Naive thymus-derived CD8-positive, alpha-beta T cell (primary cell): ENCODE measurements at regions not wholly inside any gene's neighbourhood (a gene's known extent, or its start where the extent isn't known, plus 50 kb on each side); places are given as distances from the start of the nearest gene placed in this dataset.
A peak's percentile ranks its signal among the peaks of the same experiment; 100 is the strongest.

Experiments used
- ATAC-seq, 2 donors: fragments of 150-1000 bp; cut with Tn5 transposase in 1 of 2; sonication (Bioruptor Pico), chemical (Tn5 transposase) in 1 of 2; 1 replicate in 1 of 2; 2 replicates in 1 of 2; pipeline ENCODE4 v1.10.0; 2021; ENCODE audit warnings: mild to moderate bottlenecking in 2 of 2, moderate library complexity in 2 of 2
- POLR2A ChIA-PET: fragments of 350-600 bp; sonication (Branson Sonifier 250); formaldehyde crosslinking; loops from one replicate; lab custom pipeline; 2021; ENCODE audit warnings: antibody characterized with exemption; lab: Charles Lee
- DNase-seq, 10 donors: peaks; one replicate each; pipeline versions ENCODE4 v3.0.0 to v3.0.0-alpha.2; 2020 to 2022
- H3K27ac Mint-ChIP-seq, 10 donors: one replicate each; pipeline ENCODE4 v1.8.0; 2020 to 2022; ENCODE audit warnings: mild to moderate bottlenecking in 10 of 10, mixed read lengths in 10 of 10, moderate library complexity in 4 of 10, inconsistent platforms in 1 of 10
- H3K27me3 Mint-ChIP-seq, 5 donors: one replicate each; pipeline ENCODE4 v1.8.0; 2021 to 2022; ENCODE audit warnings: mixed read lengths in 5 of 5
- H3K36me3 Mint-ChIP-seq, 3 donors: one replicate each; pipeline ENCODE4 v1.8.0; 2020 to 2022; ENCODE audit warnings: mixed read lengths in 3 of 3, mild to moderate bottlenecking in 2 of 3, inconsistent platforms in 1 of 3
- H3K4me1 Mint-ChIP-seq, 4 donors: one replicate each; pipeline ENCODE4 v1.8.0; 2021 to 2022; ENCODE audit warnings: mixed read lengths in 4 of 4
- H3K4me3 Mint-ChIP-seq, 10 donors: one replicate each; pipeline ENCODE4 v1.8.0; 2020 to 2022; ENCODE audit warnings: mild to moderate bottlenecking in 10 of 10, mixed read lengths in 10 of 10, moderate library complexity in 6 of 10, inconsistent platforms in 1 of 10
- H3K9me3 Mint-ChIP-seq, 9 donors: one replicate each; pipeline ENCODE4 v1.8.0; 2020 to 2022; ENCODE audit warnings: mixed read lengths in 9 of 9, mild to moderate bottlenecking in 3 of 9, inconsistent platforms in 1 of 9, moderate library complexity in 1 of 9

DNA sequence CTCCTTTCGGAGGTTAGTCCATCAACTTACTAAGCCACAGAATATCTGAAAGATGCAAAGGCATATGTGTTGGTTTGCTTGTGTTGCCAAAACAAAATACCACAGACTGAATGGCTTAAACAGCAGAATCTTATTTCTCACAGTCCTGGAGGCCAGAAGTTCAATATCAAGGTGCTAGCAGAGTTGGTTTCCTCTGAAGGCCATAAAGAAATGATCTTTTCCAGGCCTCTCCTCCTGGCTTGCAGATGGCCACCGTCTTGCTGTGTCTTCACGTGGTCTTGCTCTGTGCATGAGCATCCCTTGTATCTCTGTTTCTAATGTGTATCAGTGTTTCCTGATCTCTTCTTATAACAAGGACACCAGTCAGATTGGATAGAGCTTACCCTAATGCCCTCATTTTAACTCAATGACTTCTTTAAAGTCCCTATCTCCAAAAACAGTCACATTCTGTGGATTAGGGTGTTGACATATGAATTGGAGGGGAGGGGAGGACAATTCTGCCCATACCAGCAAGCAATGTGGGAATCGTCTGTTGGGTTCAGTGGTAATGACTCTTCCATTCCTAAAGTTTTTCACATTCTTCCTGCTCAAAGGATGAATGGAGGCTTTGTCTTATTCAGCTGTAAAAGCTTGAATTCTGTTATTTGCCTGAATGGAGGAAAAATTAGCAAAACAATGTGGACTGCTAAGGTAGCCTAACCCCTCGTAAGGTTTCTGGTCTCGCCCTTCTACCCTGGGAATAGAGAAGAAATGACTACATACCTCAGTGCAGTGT lies 715.7 kb downstream of the DIAPH3 start:
- Mint-ChIP-seq H3K27me3 (peaks cover 0 to 5% (median 3%) of the 10 kb centered on the region in 5 donors), H3K4me3 (no peak overlapping the region), H3K27ac (no peak overlapping the region), H3K4me1 (peaks cover 0 to 2% (median 0%) of the 10 kb centered on the region in 4 donors), H3K9me3 (no peaks in the 10 kb centered on the region), H3K36me3 (no peaks in the 10 kb centered on the region)
- DNase-seq, result no peak
- no peak for ATAC-seq
- POLR2A ChIA-PET, result interaction anchor here (1.0 kb wide), 1 partner anchor 10 kb away, joined by 3 read pairs; no protein-coding TSS in a partner anchor

DNA sequence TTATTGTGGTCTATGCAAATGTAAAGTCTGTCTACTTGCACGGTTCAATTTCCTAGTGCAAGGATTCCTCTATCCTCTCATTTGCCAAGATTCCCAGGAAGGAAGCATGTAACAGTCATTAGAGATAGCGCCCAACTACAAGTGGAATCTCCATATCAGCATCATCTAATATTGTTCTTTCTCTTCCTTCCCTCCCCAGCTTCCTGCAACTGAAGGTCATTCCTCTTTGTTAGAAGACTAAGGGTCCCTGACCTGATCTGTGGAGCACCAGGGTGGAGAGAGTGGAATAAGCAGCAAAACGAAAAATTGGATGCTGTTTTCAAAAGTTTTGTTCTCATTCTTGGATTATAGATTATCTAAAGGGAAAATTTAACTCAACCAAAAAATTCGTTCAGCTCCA lies 714.0 kb downstream of the DIAPH3 start:
- Mint-ChIP-seq H3K27ac (no peak overlapping the region), H3K4me3 (no peak overlapping the region), H3K9me3 (no peaks in the 10 kb centered on the region), H3K27me3 (peaks cover 0 to 7% (median 0%) of the 10 kb centered on the region in 5 donors), H3K36me3 (no peaks in the 10 kb centered on the region), H3K4me1 (peaks cover 0 to 2% (median 0%) of the 10 kb centered on the region in 4 donors)
- ATAC-seq (no peak), DNase-seq (no peak)
- POLR2A ChIA-PET, result no interaction called here

- H3K36me3 Mint-ChIP-seq, result no peaks in the 10 kb centered on the region
Observed at GRCh38 chr13:59450229-59450628, 713.5 kb downstream of the DIAPH3 start.

DNA sequence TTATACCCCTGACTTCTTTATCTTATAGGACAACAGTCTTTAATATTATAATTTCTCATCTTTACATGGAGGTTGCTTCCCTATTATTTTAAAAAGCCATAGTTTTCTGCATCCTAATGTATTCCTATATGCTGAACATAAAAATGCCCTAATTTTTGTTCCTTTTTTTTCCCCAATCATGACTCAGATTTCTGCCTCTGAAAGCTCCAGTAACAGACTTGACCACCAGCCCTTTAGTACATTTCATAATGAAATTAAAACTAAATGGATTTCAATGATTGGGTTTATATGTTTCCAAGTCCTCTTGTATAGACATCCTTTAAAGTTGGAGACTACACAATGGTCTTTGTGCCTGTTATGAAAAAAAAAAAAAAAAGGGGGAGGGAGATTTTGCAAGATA lies 712.5 kb downstream of the DIAPH3 start:
- Mint-ChIP-seq H3K27ac (no peak overlapping the region), H3K4me3 (no peak overlapping the region), H3K27me3 (peaks cover 0 to 7% (median 0%) of the 10 kb centered on the region in 5 donors), H3K9me3 (no peaks in the 10 kb centered on the region), H3K36me3 (no peaks in the 10 kb centered on the region), H3K4me1 (peaks cover 0 to 2% (median 0%) of the 10 kb centered on the region in 4 donors)
- POLR2A ChIA-PET, result no interaction called here
- ATAC-seq, result no peak
- DNase-seq, result no peak

More at GRCh38 chr13:59450229-59450628, 713.5 kb downstream of the DIAPH3 start:
- DNase-seq (no peak), ATAC-seq (no peak)
- no peak overlapping the region for H3K4me3 Mint-ChIP-seq
- H3K4me1 Mint-ChIP-seq, result peaks cover 0 to 2% (median 0%) of the 10 kb centered on the region in 4 donors
- no peak overlapping the region for H3K27ac Mint-ChIP-seq
- H3K27me3 Mint-ChIP-seq, result peaks cover 0 to 7% (median 0%) of the 10 kb centered on the region in 5 donors
- H3K9me3 Mint-ChIP-seq, result no peaks in the 10 kb centered on the region
- POLR2A ChIA-PET, result no interaction called here

GRCh38 chr13:59452189-59452890 lies 711.4 kb downstream of the DIAPH3 start:
- ATAC-seq, result no peak
- no peak for DNase-seq
- Mint-ChIP-seq H3K27ac (no peak overlapping the region), H3K27me3 (peaks cover 0 to 7% (median 0%) of the 10 kb centered on the region in 5 donors), H3K9me3 (no peaks in the 10 kb centered on the region), H3K4me3 (no peak overlapping the region), H3K4me1 (peaks cover 0 to 2% (median 0%) of the 10 kb centered on the region in 4 donors), H3K36me3 (no peaks in the 10 kb centered on the region)
- POLR2A ChIA-PET, result no interaction called here

GRCh38 chr13:59458908-59459579 lies 704.7 kb downstream of the DIAPH3 start:
- DNase-seq (no peak), ATAC-seq (no peak)
- H3K4me3 Mint-ChIP-seq, result no peak overlapping the region
- peaks cover 0 to 4% (median under 1%) of the 10 kb centered on the region in 5 donors for H3K27me3 Mint-ChIP-seq
- peaks cover 4 to 16% (median 7%) of the 10 kb centered on the region in 4 donors for H3K4me1 Mint-ChIP-seq
- no peaks in the 10 kb centered on the region for H3K9me3 Mint-ChIP-seq
- POLR2A ChIA-PET, result interaction anchor here (0.6 kb wide), 1 partner anchor 91 kb away, joined by 3 read pairs; no protein-coding TSS in a partner anchor
- H3K27ac Mint-ChIP-seq, result peak overlapping the region in 1 of 10 donors; percentile 51
- no peaks in the 10 kb centered on the region for H3K36me3 Mint-ChIP-seq

- ATAC-seq, result no peak
Observed at GRCh38 chr13:59459972-59460371, 703.8 kb downstream of the DIAPH3 start.

GRCh38 chr13:59461411-59461810 lies 702.3 kb downstream of the DIAPH3 start:
- Mint-ChIP-seq H3K4me1 (peaks cover 4 to 16% (median 7%) of the 10 kb centered on the region in 4 donors), H3K27me3 (peaks cover 3 to 19% (median 6%) of the 10 kb centered on the region in 5 donors), H3K9me3 (no peaks in the 10 kb centered on the region), H3K36me3 (no peaks in the 10 kb centered on the region), H3K4me3 (no peak overlapping the region), H3K27ac (no peak overlapping the region)
- ATAC-seq, result no peak
- no peak for DNase-seq
- POLR2A ChIA-PET, result no interaction called here

More at GRCh38 chr13:59459972-59460371, 703.8 kb downstream of the DIAPH3 start:
- H3K4me1 Mint-ChIP-seq, result peaks cover 4 to 16% (median 7%) of the 10 kb centered on the region in 4 donors
- no peak overlapping the region for H3K27ac Mint-ChIP-seq
- H3K4me3 Mint-ChIP-seq, result no peak overlapping the region
- POLR2A ChIA-PET, result no interaction called here
- H3K27me3 Mint-ChIP-seq, result peaks cover 3 to 10% (median 6%) of the 10 kb centered on the region in 5 donors
- no peak for DNase-seq
- no peaks in the 10 kb centered on the region for H3K36me3 Mint-ChIP-seq
- no peaks in the 10 kb centered on the region for H3K9me3 Mint-ChIP-seq

GRCh38 chr13:59463023-59463422 lies 700.7 kb downstream of the DIAPH3 start:
- no peak overlapping the region for H3K27ac Mint-ChIP-seq
- H3K27me3 Mint-ChIP-seq, result peaks cover 3 to 19% (median 8%) of the 10 kb centered on the region in 5 donors
- H3K4me3 Mint-ChIP-seq, result no peak overlapping the region
- ATAC-seq, result no peak
- POLR2A ChIA-PET, result no interaction called here
- H3K4me1 Mint-ChIP-seq, result peaks cover 4 to 16% (median 7%) of the 10 kb centered on the region in 4 donors
- H3K9me3 Mint-ChIP-seq, result no peaks in the 10 kb centered on the region
- H3K36me3 Mint-ChIP-seq, result no peaks in the 10 kb centered on the region
- DNase-seq, result no peak

- Mint-ChIP-seq H3K27ac (no peak overlapping the region), H3K4me3 (no peak overlapping the region), H3K27me3 (peaks cover 3 to 19% (median 11%) of the 10 kb centered on the region in 5 donors), H3K9me3 (peaks cover 1 to 16% (median 10%) of the 10 kb centered on the region in 9 donors), H3K36me3 (peaks cover 0 to 13% (median 2%) of the 10 kb centered on the region in 3 donors), H3K4me1 (no peaks in the 10 kb centered on the region)
- POLR2A ChIA-PET, result no interaction called here
- ATAC-seq (no peak), DNase-seq (no peak)
Observed at GRCh38 chr13:59464926-59465325, 698.8 kb downstream of the DIAPH3 start.

DNA sequence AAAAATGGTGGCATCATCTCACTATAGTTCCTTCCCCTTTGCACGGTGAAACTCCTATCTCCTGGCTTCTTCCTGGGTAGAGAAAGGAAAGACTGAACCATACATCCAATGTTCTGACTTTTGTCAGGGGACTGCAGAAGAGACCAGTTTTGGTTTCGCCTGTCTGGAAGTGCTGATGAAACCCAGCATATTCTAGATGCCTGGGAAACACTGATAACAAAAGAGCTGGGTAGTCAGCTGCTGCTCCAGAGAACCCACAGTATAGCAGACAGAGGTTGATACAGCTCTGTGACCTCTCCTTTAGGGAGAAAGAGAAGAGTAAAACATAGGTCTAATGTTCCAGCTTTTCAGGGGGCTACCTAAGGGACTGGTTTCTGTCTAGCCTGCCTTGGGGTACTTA lies 695.3 kb downstream of the DIAPH3 start:
- ATAC-seq (no peak), DNase-seq (no peak)
- Mint-ChIP-seq H3K4me3 (no peak overlapping the region), H3K4me1 (no peaks in the 10 kb centered on the region), H3K27ac (no peak overlapping the region), H3K9me3 (peaks cover 1 to 16% (median 10%) of the 10 kb centered on the region in 9 donors), H3K36me3 (peaks cover 0 to 13% (median 2%) of the 10 kb centered on the region in 3 donors), H3K27me3 (peaks cover under 1 to 19% (median 7%) of the 10 kb centered on the region in 5 donors)
- POLR2A ChIA-PET, result interaction anchor here (0.6 kb wide), 1 partner anchor 10 kb away, joined by 4 read pairs; no protein-coding TSS in a partner anchor

DNA sequence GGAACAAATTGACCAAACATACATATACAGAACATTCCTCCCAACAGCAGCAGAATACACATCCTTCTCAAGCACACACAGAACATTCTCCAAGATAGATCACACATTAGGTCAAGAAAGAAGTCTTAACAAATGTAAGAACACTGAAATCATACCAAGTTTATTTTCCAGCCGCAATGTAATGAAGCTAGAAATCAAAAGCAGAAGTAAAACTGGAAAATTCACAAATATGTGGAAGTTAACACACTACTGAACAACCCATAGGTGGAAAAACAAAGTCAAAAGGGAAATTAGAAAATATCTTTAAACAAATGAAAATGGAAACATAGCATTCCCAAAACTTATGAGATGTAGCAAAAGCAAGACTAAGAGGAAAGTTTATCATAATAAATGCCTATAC lies 692.6 kb downstream of the DIAPH3 start:
- H3K36me3 Mint-ChIP-seq, result peaks cover 0 to 13% (median 2%) of the 10 kb centered on the region in 3 donors
- DNase-seq (no peak), ATAC-seq (no peak)
- H3K4me1 Mint-ChIP-seq, result no peaks in the 10 kb centered on the region
- H3K27ac Mint-ChIP-seq, result no peak overlapping the region
- POLR2A ChIA-PET, result no interaction called here
- H3K4me3 Mint-ChIP-seq, result no peak overlapping the region
- peaks cover 1 to 16% (median 10%) of the 10 kb centered on the region in 9 donors for H3K9me3 Mint-ChIP-seq
- H3K27me3 Mint-ChIP-seq, result peaks cover 0 to 13% (median 0%) of the 10 kb centered on the region in 5 donors
